NT2/D1 (cell line): ENCODE measurements at regions not wholly inside any gene's neighbourhood (a gene's known extent, or its start where the extent isn't known, plus 50 kb on each side); places are given as distances from the start of the nearest gene placed in this dataset.

Experiments used
- YY1 ChIP-seq: IDR thresholded peaks from 2 replicates; pipeline ENCODE4 v1.6.1; 2011; ENCODE audit not compliant: insufficient read length, insufficient read depth
- ZNF274 ChIP-seq: IDR thresholded peaks from 2 replicates; pipeline ENCODE4 v1.6.1; 2011; ENCODE audit warnings: mild to moderate bottlenecking, low read depth, low read length

- no peak for TF ChIP-seq YY1
- TF ChIP-seq ZNF274, result no peak
Observed at GRCh38 chr22:44407987-44408828, 89.8 kb downstream of the RTL6 start.
